ENCODE measurements at regions not wholly inside any gene's neighbourhood (a gene's known extent, or its start where the extent isn't known, plus 50 kb on each side); places are given as distances from the start of the nearest gene placed in this dataset.

- no peak for TF ChIP-seq ZNF780A (CRISPR knock-in tag; IDR thresholded peaks at IDR 0.05)
- no peak for TF ChIP-seq POLR2AphosphoS5 (IDR thresholded peaks at IDR 0.05; ENCODE audit: low read depth, low read length)
- no peak for TF ChIP-seq MAX (IDR thresholded peaks at IDR 0.05)
- TF ChIP-seq ZNF670 (CRISPR knock-in tag; IDR thresholded peaks at IDR 0.05; ENCODE audit: borderline replicate concordance), result no peak
- TF ChIP-seq MAZ (IDR thresholded peaks at IDR 0.05; ENCODE audit: borderline replicate concordance, low read depth, low read length), result no peak
- TF ChIP-seq MAZ (CRISPR knock-in tag; IDR thresholded peaks at IDR 0.05; ENCODE audit: low read depth), result no peak
- no peak for TF ChIP-seq MLX (CRISPR knock-in tag; IDR thresholded peaks at IDR 0.05)
- TF ChIP-seq NR2C2 (CRISPR knock-in tag; IDR thresholded peaks at IDR 0.05; ENCODE audit: borderline replicate concordance), result no peak
- no peak for TF ChIP-seq ZNF354B (CRISPR knock-in tag; IDR thresholded peaks at IDR 0.05)
- no peak for TF ChIP-seq NFIC (IDR thresholded peaks at IDR 0.05; ENCODE audit: low read length)
Measured at GRCh38 chr6:43939281-43940070, 169.5 kb downstream of the VEGFA start.
